Endometrium (tissue), 2 donors: ENCODE measurements at regions not wholly inside any gene's neighbourhood (a gene's known extent, or its start where the extent isn't known, plus 50 kb on each side); places are given as distances from the start of the nearest gene placed in this dataset.
"Not testable (repeated sequence)": the region's sequence is repeated elsewhere in the genome, so short reads cannot be mapped to it uniquely, and the experiment has no call there.

Source experiments
- FAIRE-seq: peaks from 2 replicates; lab custom pipeline; 2012; peaks lifted over from hg19 to GRCh38; lab: Jason Lieb, UNC
- donor health status: control.
- donor health status: control.

- FAIRE-seq, result no peak
These were observed 273.8 kb downstream of the FAM72C start for GRCh38 chr1:143698016-143698415.

- no peak for FAIRE-seq
These were observed 277.7 kb downstream of the FAM72C start for GRCh38 chr1:143694085-143694484.

- no peak for FAIRE-seq
These were observed 279.7 kb downstream of the FAM72C start for GRCh38 chr1:143691971-143692529.

GRCh38 chr1:143691400-143691891, 280.3 kb downstream of the FAM72C start:
- FAIRE-seq, result no peak

- FAIRE-seq, result no peak
These were observed 282.0 kb downstream of the FAM72C start for GRCh38 chr1:143689781-143690180.

- no peak for FAIRE-seq
These were observed 291.5 kb downstream of the FAM72C start for GRCh38 chr1:143680304-143680703.

GRCh38 chr1:143672983-143673382, 298.8 kb downstream of the FAM72C start:
- FAIRE-seq, result no peak

- no peak for FAIRE-seq
These were observed 304.1 kb downstream of the FAM72C start for GRCh38 chr1:143667730-143668129.

- no peak for FAIRE-seq
These were observed 304.9 kb downstream of the FAM72C start for GRCh38 chr1:143666851-143667250.

GRCh38 chr1:143665606-143666005, 306.2 kb downstream of the FAM72C start:
- no peak for FAIRE-seq

- not testable (repeated sequence) for FAIRE-seq
These were observed 308.7 kb downstream of the FAM72C start for GRCh38 chr1:143663056-143663455.

- no peak for FAIRE-seq
These were observed 310.2 kb downstream of the FAM72C start for GRCh38 chr1:143661418-143662101.

- no peak for FAIRE-seq
These were observed 311.3 kb downstream of the FAM72C start for GRCh38 chr1:143660354-143660941.

GRCh38 chr1:143653429-143653802, 318.4 kb downstream of the FAM72C start:
- no peak for FAIRE-seq

- no peak for FAIRE-seq
These were observed 318.9 kb downstream of the FAM72C start for GRCh38 chr1:143652744-143653428.

- no peak for FAIRE-seq
These were observed 319.6 kb downstream of the FAM72C start for GRCh38 chr1:143652187-143652586.

- FAIRE-seq, result no peak
These were observed 320.3 kb downstream of the FAM72C start for GRCh38 chr1:143651350-143651992.

- FAIRE-seq, result not testable (repeated sequence)
These were observed 327.8 kb downstream of the FAM72C start for GRCh38 chr1:143644035-143644434.

- FAIRE-seq, result no peak
These were observed 328.5 kb downstream of the FAM72C start for GRCh38 chr1:143643148-143643885.

GRCh38 chr1:143625886-143626285, 345.9 kb downstream of the FAM72C start:
- FAIRE-seq, result no peak

GRCh38 chr1:143619851-143620250, 351.9 kb downstream of the FAM72C start:
- no peak for FAIRE-seq

GRCh38 chr1:143611159-143611558, 360.6 kb downstream of the FAM72C start:
- FAIRE-seq, result no peak
